CD4-positive, alpha-beta T cell treated with Interleukin-4 for 1 hour (primary cell): ENCODE measurements at regions not wholly inside any gene's neighbourhood (a gene's known extent, or its start where the extent isn't known, plus 50 kb on each side); places are given as distances from the start of the nearest gene placed in this dataset.

Source experiments
- DNase-seq, 2 donors: peaks; one replicate each; pipeline ENCODE4 v3.0.0-alpha.2; 2020 to 2022

GRCh38 chr6:148653138-148653776 lies 93.6 kb upstream of the UST start:
- no peak for DNase-seq

GRCh38 chr6:148657048-148657447 lies 89.8 kb upstream of the UST start:
- DNase-seq = peak; percentile 14 to 55

GRCh38 chr6:148658681-148659430 lies 88.0 kb upstream of the UST start:
- no peak for DNase-seq

GRCh38 chr6:148667395-148667794 lies 79.4 kb upstream of the UST start:
- DNase-seq = no peak

GRCh38 chr6:148671085-148671484 lies 75.7 kb upstream of the UST start:
- DNase-seq = no peak

- DNase-seq = no peak
Observed at GRCh38 chr6:148671952-148672351, 74.9 kb upstream of the UST start.

GRCh38 chr6:148674306-148674705 lies 72.5 kb upstream of the UST start:
- DNase-seq = no peak

- DNase-seq = no peak
Observed at GRCh38 chr6:148677594-148678476, 69.0 kb upstream of the UST start.

- DNase-seq = no peak
Observed at GRCh38 chr6:148678682-148679081, 68.1 kb upstream of the UST start.

- DNase-seq = no peak
Observed at GRCh38 chr6:148681666-148682065, 65.2 kb upstream of the UST start.

- no peak for DNase-seq
Observed at GRCh38 chr6:148682252-148682651, 64.6 kb upstream of the UST start.

- peak in 1 of 2 donors; percentile 50 for DNase-seq
Observed at GRCh38 chr6:148682990-148683389, 63.8 kb upstream of the UST start.

- no peak for DNase-seq
Observed at GRCh38 chr6:148689168-148689567, 57.7 kb upstream of the UST start.

GRCh38 chr6:148693882-148694484 lies 52.8 kb upstream of the UST start:
- DNase-seq = peak in 1 of 2 donors; percentile 54
